Jurkat, Clone E6-1 (cell line): ENCODE measurements at regions not wholly inside any gene's neighbourhood (a gene's known extent, or its start where the extent isn't known, plus 50 kb on each side); places are given as distances from the start of the nearest gene placed in this dataset.
"Not testable (repeated sequence)": the region's sequence is repeated elsewhere in the genome, so short reads cannot be mapped to it uniquely, and the experiment has no call there.

Experiments used
- DNase-seq: peaks from one replicate; pipeline ENCODE4 v3.0.0-alpha.2; 2011; ENCODE audit warnings: low read depth, low spot score
- H3K4me3 ChIP-seq: 2 replicates; pipeline ENCODE4 v1.5.1; 2011; ENCODE audit warnings: mild to moderate bottlenecking, low read length, control low read depth, moderate library complexity

DNA sequence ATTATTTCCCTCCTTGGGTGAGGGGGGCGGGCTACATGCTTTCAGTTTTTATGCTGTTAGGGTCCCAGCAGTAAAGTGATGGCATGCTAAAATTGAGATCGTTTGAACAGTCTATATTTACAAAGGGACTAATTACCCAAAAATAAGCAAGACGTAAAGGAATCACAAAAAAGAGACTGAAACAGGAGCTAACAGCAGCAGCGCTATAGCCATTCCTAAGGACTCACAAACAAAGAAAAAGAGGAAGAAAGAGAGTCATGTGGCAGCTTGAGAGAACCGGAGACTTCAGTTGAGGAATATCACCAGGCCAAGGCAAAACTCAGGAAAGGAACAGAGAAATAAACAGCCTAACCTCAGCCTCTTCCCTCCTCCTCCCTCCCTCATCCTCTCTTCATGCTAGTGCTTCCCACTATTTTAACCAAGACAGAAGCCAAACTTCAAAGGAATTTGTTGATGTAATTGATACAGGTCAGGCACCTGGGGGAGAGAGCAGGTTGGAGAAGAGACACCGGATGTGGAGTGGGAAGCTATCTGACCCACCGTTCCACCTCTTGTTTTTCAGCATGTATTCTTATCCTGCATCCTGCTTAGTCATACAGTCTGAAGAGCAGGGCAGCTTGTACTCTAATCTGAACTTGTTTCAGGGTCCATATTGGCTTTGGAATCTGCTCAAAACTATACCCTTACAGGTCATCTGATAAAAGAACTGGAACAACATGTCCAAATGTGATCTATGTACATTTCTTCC is 383.7 kb downstream of the NAF1 start:
- H3K4me3 ChIP-seq, result no peak overlapping the region
- no peak for DNase-seq

DNA sequence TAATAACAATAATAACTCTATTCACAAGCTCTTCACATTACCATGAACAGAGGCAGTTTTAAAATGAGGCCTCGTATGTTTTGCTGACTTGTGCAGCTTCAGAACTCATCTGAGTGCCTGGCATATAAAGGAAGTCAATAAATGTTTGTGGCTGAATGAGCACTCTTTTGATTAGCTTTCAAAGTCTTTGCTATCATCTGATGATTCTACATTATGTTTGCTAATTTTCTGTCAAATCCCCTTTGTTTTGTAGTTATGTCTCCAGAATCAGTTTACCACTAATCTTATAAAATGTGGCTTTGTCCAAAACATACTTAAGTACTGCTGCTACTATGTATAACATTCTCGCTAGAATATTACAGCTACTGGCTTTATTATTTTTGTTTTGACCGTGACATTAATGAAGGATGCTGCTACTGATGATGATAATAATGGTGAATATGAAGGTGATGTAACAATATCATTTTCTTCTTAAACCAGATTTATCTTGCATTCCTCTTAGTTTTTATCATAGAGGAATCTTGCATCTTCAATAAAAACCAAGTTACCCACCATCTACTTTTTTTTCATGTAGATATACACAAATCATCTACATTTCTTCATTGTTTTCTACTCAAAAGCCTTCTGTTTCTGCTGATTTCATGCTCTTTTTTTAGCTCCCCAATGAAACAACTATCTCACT is 384.5 kb downstream of the NAF1 start:
- H3K4me3 ChIP-seq, result no peak overlapping the region

GRCh38 chr4:162770761-162771490 is 395.8 kb downstream of the NAF1 start:
- no peak for DNase-seq
- H3K4me3 ChIP-seq, result no peak overlapping the region

More for the DNA sequence above, 384.5 kb downstream of the NAF1 start:
- DNase-seq, result no peak

GRCh38 chr4:162767083-162767482 is 399.6 kb downstream of the NAF1 start:
- no peak overlapping the region for H3K4me3 ChIP-seq
- no peak for DNase-seq

GRCh38 chr4:162761965-162762364 is 404.7 kb downstream of the NAF1 start:
- H3K4me3 ChIP-seq, result no peak overlapping the region
- no peak for DNase-seq

DNA sequence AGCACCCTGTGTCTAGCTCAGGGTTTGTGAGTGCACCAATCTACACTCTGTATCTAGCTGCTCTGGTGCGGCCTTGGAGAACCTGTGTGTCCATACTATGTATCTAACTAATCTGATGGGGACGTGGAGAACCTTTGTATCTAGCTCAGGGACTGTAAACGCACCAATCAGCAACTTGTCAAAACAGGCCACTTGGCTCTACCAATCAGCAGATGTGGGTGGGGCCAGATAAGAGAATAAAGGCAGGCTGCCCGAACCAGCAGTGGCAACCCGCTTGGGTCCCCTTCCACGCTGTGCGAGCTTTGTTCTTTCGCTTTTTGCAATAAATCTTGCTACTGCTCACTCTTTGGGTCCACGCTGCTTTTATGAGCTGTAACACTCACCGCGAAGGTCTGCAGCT is 426.5 kb downstream of the NAF1 start:
- not testable (repeated sequence) for H3K4me3 ChIP-seq

DNA sequence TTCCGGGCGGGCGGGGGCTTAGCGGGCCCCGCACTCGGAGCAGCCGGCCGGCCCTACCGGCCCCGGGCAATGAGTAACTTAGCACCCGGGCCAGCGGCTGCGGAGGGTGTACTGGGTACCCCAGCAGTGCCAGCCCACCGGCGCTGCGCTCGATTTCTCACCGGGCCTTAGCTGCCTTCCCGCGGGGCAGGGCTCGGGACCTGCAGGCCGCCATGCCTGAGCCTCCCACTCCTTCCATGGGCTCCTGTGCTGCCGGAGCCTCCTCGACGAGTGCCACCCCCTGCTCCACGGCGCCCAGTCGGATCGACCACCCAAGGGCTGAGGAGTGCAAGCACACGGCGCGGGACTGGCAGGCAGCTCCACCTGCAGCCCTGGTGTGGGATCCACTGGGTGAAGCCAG is 427.1 kb downstream of the NAF1 start:
- not testable (repeated sequence) for DNase-seq, H3K4me3 ChIP-seq

More for the DNA sequence above, 426.5 kb downstream of the NAF1 start:
- not testable (repeated sequence) for DNase-seq

DNA sequence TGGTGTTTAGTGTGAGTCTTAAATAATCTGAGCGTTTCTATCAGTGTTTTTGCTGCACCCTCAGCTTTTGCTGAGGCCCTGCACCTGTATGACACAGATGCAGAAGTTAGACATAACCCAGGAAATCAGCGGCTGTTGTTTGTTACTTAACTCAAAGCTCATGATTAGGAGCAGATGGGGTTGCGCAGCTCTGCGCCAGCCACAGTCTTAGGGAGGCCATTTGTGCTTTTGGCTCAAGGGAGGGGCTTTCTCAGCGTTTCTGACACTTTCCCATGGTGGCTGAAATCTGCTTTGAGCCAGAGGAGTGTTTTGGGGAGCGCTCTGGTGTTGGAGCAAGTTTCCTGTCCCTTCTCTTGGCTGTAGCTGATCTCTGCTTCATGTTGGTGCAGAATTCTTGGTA is 433.8 kb downstream of the NAF1 start:
- no peak for DNase-seq
- no peak overlapping the region for H3K4me3 ChIP-seq

DNA sequence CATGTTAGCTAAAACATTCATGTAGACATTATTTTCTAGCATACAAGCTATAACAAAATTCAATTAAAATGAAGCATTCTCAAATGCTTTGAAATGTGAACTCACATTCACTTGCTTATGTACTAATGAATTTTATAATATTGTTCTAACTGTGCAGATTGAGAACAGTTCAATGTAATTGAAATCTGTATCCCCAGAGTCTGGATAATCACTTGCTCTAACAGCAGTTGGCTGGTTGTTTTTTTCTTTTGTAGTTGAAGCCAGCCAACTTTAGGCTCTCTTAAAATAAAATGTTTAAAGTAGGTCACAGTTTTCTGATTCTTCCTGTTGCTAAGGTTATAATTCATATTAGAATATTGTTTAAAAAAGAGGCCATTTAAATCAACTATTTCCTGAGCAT is 438.9 kb downstream of the NAF1 start:
- no peak for DNase-seq
- no peak overlapping the region for H3K4me3 ChIP-seq

- DNase-seq, result no peak
- no peak overlapping the region for H3K4me3 ChIP-seq
Measured at GRCh38 chr4:162727232-162727631, 439.5 kb downstream of the NAF1 start.

- DNase-seq, result no peak
- H3K4me3 ChIP-seq, result no peak overlapping the region
Measured at GRCh38 chr4:162715401-162715800, 451.3 kb downstream of the NAF1 start.

DNA sequence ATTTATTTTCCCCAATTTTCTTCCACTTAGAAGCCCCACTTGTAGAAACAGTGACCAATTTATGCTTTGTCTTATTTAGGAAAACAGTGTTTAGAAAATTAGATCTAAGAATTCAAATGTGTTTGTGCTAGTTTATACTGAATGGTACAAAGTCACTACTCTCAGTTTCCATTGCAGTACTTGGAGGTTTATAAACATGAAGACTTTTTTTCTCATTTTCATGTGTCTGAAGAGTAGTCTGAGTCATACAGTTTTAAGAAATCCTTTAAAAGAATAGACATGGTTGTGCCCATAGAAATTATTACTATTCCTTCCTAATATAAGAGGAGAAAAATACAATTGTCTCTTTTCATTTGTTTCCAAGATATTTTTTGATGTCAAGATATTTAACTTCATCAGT is 458.7 kb downstream of the NAF1 start:
- DNase-seq, result no peak
- no peak overlapping the region for H3K4me3 ChIP-seq

GRCh38 chr4:162706632-162707031 is 460.1 kb downstream of the NAF1 start:
- H3K4me3 ChIP-seq, result no peak overlapping the region
- no peak for DNase-seq

GRCh38 chr4:162706051-162706450 is 460.6 kb downstream of the NAF1 start:
- H3K4me3 ChIP-seq, result no peak overlapping the region
- DNase-seq, result no peak

DNA sequence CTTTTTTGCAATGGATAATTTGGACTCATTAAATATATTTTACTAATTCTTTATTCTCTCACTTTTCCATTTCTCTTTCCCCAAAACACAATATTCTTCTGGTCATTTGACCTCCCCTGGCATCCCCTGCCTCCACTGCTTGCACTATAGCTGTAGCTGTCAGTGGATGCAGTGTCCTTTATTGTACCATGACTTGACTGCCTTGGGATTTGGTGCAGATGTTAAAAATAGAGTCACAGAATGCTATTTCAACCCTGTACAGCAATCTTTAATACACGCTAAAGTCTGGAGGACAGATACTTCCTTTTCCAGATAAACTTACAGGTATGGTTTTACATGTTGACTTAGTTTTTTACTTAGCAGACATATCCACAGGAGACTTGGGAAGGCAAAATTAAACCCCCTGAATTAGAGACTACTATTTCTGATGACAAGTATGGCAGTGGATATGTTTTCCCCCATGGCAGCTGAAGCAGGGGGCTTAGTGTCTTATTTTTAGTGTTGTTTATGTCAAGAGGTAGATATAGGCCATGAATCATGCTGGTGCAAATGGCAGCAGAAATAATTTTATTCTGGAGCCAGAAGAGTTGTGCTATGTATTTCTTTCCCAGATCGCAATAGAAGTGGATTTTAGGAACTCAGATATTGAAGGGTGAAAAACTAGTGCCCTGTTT is 461.4 kb downstream of the NAF1 start:
- no peak for DNase-seq
- H3K4me3 ChIP-seq, result no peak overlapping the region

- DNase-seq, result no peak
- H3K4me3 ChIP-seq, result no peak overlapping the region
Measured at GRCh38 chr4:162700815-162701361, 465.8 kb downstream of the NAF1 start.

- H3K4me3 ChIP-seq, result no peak overlapping the region
- DNase-seq, result no peak
Measured at GRCh38 chr4:162700358-162700757, 466.3 kb downstream of the NAF1 start.

GRCh38 chr4:162699629-162700028 is 467.1 kb downstream of the NAF1 start:
- DNase-seq, result no peak

GRCh38 chr4:162685410-162685809 is 481.3 kb downstream of the NAF1 start:
- H3K4me3 ChIP-seq, result no peak overlapping the region
- DNase-seq, result no peak

More at GRCh38 chr4:162699629-162700028, 467.1 kb downstream of the NAF1 start:
- H3K4me3 ChIP-seq, result no peak overlapping the region
